IMR-90 (cell line): ENCODE measurements at regions not wholly inside any gene's neighbourhood (a gene's known extent, or its start where the extent isn't known, plus 50 kb on each side); places are given as distances from the start of the nearest gene placed in this dataset.

Experiments used
- ATAC-seq: fragments of 200-7000 bp; cut with Tn5 transposase; 2 replicates; pipeline ENCODE4 v1.9.1; 2020; ENCODE audit warnings: low read depth, mild to moderate bottlenecking, moderate library complexity
- BruUV-seq: library from RNA; stranded (reverse); fragments of 400-500 nt; replicated peaks from 2 replicates; lab custom pipeline; 2021; lab: Mats Ljungman, UMichigan
- CTCF ChIA-PET: fragments of 300-600 bp; formaldehyde crosslinking; extraction: SDS; loops from one replicate; lab custom pipeline; 2021; ENCODE audit warnings: antibody characterized with exemption; lab: Yijun Ruan, JAX
- POLR2A ChIA-PET: fragments of 300-600 bp; sonication (Branson Sonifier 250); formaldehyde crosslinking; loops from one replicate; lab custom pipeline; 2022; ENCODE audit warnings: antibody characterized with exemption; ENCODE audit not compliant: unreplicated experiment; lab: Charles Lee
- DNase-seq: peaks from one replicate; pipeline ENCODE4 v3.0.0; 2013
- H2AFZ ChIP-seq: replicated peaks from 2 replicates; pipeline ENCODE3; 2013; ENCODE audit warnings: low read length, mild to moderate bottlenecking; ENCODE audit not compliant: poor library complexity
- H2AK5ac ChIP-seq: 2 replicates; pipeline ENCODE4 v1.6.1; 2013; ENCODE audit warnings: low read depth, low read length, inconsistent platforms
- H2AK9ac ChIP-seq: replicated peaks from 2 replicates; pipeline ENCODE3; 2013; ENCODE audit warnings: mild to moderate bottlenecking, low read depth, low read length, moderate library complexity; ENCODE audit not compliant: poor library complexity
- H2BK120ac ChIP-seq: 2 replicates; pipeline ENCODE4 v1.6.1; 2013; ENCODE audit warnings: low read depth, low read length, inconsistent platforms
- H2BK15ac ChIP-seq: 3 replicates; pipeline ENCODE4 v1.6.1; 2013; ENCODE audit warnings: low read depth, low read length, inconsistent platforms
- H2BK20ac ChIP-seq: 2 replicates; pipeline ENCODE4 v1.6.1; 2013; ENCODE audit warnings: low read depth, mild to moderate bottlenecking, inconsistent platforms, low read length, moderate library complexity
- H2BK5ac ChIP-seq: 2 replicates; pipeline ENCODE4 v1.6.1; 2013; ENCODE audit warnings: mild to moderate bottlenecking, low read depth, low read length, inconsistent platforms; ENCODE audit not compliant: poor library complexity, severe bottlenecking
- H3K14ac ChIP-seq: replicated peaks from 2 replicates; pipeline ENCODE4 v1.6.1; 2013; ENCODE audit warnings: low read depth, low read length, inconsistent platforms
- H3K18ac ChIP-seq: 2 replicates; pipeline ENCODE4 v1.6.1; 2013; ENCODE audit warnings: low read depth, low read length, control low read depth
- H3K23ac ChIP-seq: 2 replicates; pipeline ENCODE4 v1.6.1; 2013; ENCODE audit warnings: low read depth, low read length, inconsistent platforms
- H3K27ac ChIP-seq: 2 replicates; pipeline ENCODE4 v1.5.1; 2013; ENCODE audit warnings: mild to moderate bottlenecking, control low read depth, low read length; ENCODE audit not compliant: insufficient read depth
- H3K27me3 ChIP-seq: 2 replicates; pipeline ENCODE4 v1.6.1; 2013; ENCODE audit warnings: low read length; ENCODE audit not compliant: control insufficient read depth, insufficient read depth
- H3K36me3 ChIP-seq: 2 replicates; pipeline ENCODE4 v1.6.1; 2013; ENCODE audit warnings: low read length, mixed read lengths; ENCODE audit not compliant: control insufficient read depth, insufficient read depth
- H3K4ac ChIP-seq: 2 replicates; pipeline ENCODE4 v1.6.1; 2013; ENCODE audit warnings: low read depth, low read length, inconsistent platforms
- H3K4me1 ChIP-seq: 2 replicates; pipeline ENCODE4 v1.6.1; 2013; ENCODE audit warnings: low read length, mixed read lengths; ENCODE audit not compliant: control insufficient read depth, insufficient read depth
- H3K4me2 ChIP-seq: 2 replicates; pipeline ENCODE4 v1.6.1; 2013; ENCODE audit warnings: low read depth, mild to moderate bottlenecking, control low read depth, low read length, moderate library complexity
- H3K4me3 ChIP-seq: 2 replicates; pipeline ENCODE4 v1.5.1; 2013; ENCODE audit warnings: low read depth, mild to moderate bottlenecking, control low read depth, low read length, moderate library complexity; ENCODE audit not compliant: insufficient read depth
- H3K56ac ChIP-seq: 2 replicates; pipeline ENCODE4 v1.6.1; 2013; ENCODE audit warnings: low read length, inconsistent platforms; ENCODE audit not compliant: insufficient read depth; ENCODE audit errors: extremely low read depth
- H3K79me1 ChIP-seq, 2 experiments: 2 replicates each; pipeline ENCODE4 v1.6.1; 2013; ENCODE audit warnings: low read length in 2 of 2, inconsistent platforms in 1 of 2, low read depth in 1 of 2
- H3K9ac ChIP-seq: 2 replicates; pipeline ENCODE4 v1.6.1; 2013; ENCODE audit warnings: low read depth, low read length, control low read depth
- H3K9me1 ChIP-seq: 2 replicates; pipeline ENCODE4 v1.6.1; 2013; ENCODE audit warnings: low read length, inconsistent platforms; ENCODE audit not compliant: insufficient read depth
- H3K9me3 ChIP-seq: 2 replicates; pipeline ENCODE4 v1.6.1; 2013; ENCODE audit warnings: low read length; ENCODE audit not compliant: control insufficient read depth, insufficient read depth
- H4K20me1 ChIP-seq: 2 replicates; pipeline ENCODE4 v1.6.1; 2013; ENCODE audit warnings: low read length, inconsistent platforms; ENCODE audit not compliant: insufficient read depth
- H4K5ac ChIP-seq: 2 replicates; pipeline ENCODE4 v1.6.1; 2013; ENCODE audit warnings: mild to moderate bottlenecking, low read depth, low read length, control low read depth
- H4K8ac ChIP-seq, 2 experiments: 2 replicates each; pipeline ENCODE4 v1.6.1; 2013; ENCODE audit warnings: low read depth in 2 of 2, low read length in 2 of 2, control low read depth in 1 of 2, inconsistent platforms in 1 of 2
- H4K91ac ChIP-seq: 2 replicates; pipeline ENCODE4 v1.6.1; 2013; ENCODE audit warnings: low read depth, low read length, inconsistent platforms; ENCODE audit not compliant: insufficient read depth
- BHLHE40 ChIP-seq: fragments of 150-350 bp; IDR thresholded peaks from 2 replicates; pipeline ENCODE4 v1.6.1; 2016; ENCODE audit warnings: mild to moderate bottlenecking, low read depth, low read length
- CEBPB ChIP-seq: IDR thresholded peaks from 2 replicates; pipeline ENCODE4 v1.6.1; 2012; ENCODE audit warnings: low read depth, low read length, improper control_type of control experiment
- CTCF ChIP-seq: conservative IDR thresholded peaks from 2 replicates; pipeline ENCODE4 v1.5.1; 2012; ENCODE audit warnings: mild to moderate bottlenecking, low read depth, low read length, improper control_type of control experiment
- ELK1 ChIP-seq: fragments of 150-350 bp; IDR thresholded peaks from 2 replicates; pipeline ENCODE4 v1.6.1; 2016; ENCODE audit warnings: low read depth, mild to moderate bottlenecking, low read length, moderate library complexity, borderline replicate concordance
- FOS ChIP-seq: fragments of 150-350 bp; IDR thresholded peaks from 2 replicates; pipeline ENCODE4 v1.6.1; 2016; ENCODE audit warnings: low read depth, low read length
- MAFK ChIP-seq: IDR thresholded peaks from 2 replicates; pipeline ENCODE4 v1.6.1; 2012; ENCODE audit warnings: low read depth, low read length, improper control_type of control experiment
- NFE2L2 ChIP-seq: fragments of 150-350 bp; IDR thresholded peaks from 2 replicates; pipeline ENCODE4 v1.6.1; 2016; ENCODE audit warnings: low read depth, mild to moderate bottlenecking, low read length
- POLR2A ChIP-seq: IDR thresholded peaks from 2 replicates; pipeline ENCODE4 v1.6.1; 2012; ENCODE audit warnings: mild to moderate bottlenecking, low read depth, low read length
- RAD21 ChIP-seq: IDR thresholded peaks from 2 replicates; pipeline ENCODE4 v1.6.1; 2012; ENCODE audit warnings: low read length, improper control_type of control experiment
- RCOR1 ChIP-seq: IDR thresholded peaks from 2 replicates; pipeline ENCODE4 v1.6.1; 2012; ENCODE audit warnings: mild to moderate bottlenecking, low read length, improper control_type of control experiment; ENCODE audit not compliant: insufficient replicate concordance
- RFX5 ChIP-seq: IDR thresholded peaks from 2 replicates; pipeline ENCODE4 v1.8.0; 2012; ENCODE audit warnings: low read depth, mild to moderate bottlenecking, low read length, moderate library complexity
- SMC3 ChIP-seq: fragments of 150-350 bp; IDR thresholded peaks from 2 replicates; pipeline ENCODE4 v1.6.1; 2016; ENCODE audit warnings: low read depth, mild to moderate bottlenecking, antibody characterized with exemption, low read length, moderate library complexity
- USF2 ChIP-seq: fragments of 150-350 bp; IDR thresholded peaks from 2 replicates; pipeline ENCODE4 v1.6.1; 2017; ENCODE audit warnings: mild to moderate bottlenecking, antibody characterized with exemption, low read length, low read depth
- WGBS, 2 experiments: methylation state at CpG; one replicate each; pipeline versions ENCODE4 v1.1.5 to v1.1.7; 2013; ENCODE audit warnings: missing lambda C conversion rate in 2 of 2; ENCODE audit not compliant: insufficient read length in 1 of 2; ENCODE audit errors: extremely low coverage in 2 of 2; 5-methylcytosine and 5-hydroxymethylcytosine counted together
- dilution Hi-C: fragments of 300-500 bp; cut with HindIII; formaldehyde crosslinking; loops from one replicate; pipeline ENCODE4 v1.14.3; 2018; ENCODE audit warnings: low sequenced_read_pairs; ENCODE audit not compliant: unreplicated experiment
- in situ Hi-C: fragments of 300-500 bp; cut with MboI; formaldehyde crosslinking; loops from 3 replicates; pipeline ENCODE4 v1.14.3; 2019; ENCODE audit warnings: low sequenced_read_pairs, inconsistent platforms, mixed read lengths
- intact Hi-C: fragments of 100-400 bp; cut with micrococcal nuclease; formaldehyde crosslinking; loops from 2 replicates; pipeline ENCODE4 v1.10.0; 2022

DNA sequence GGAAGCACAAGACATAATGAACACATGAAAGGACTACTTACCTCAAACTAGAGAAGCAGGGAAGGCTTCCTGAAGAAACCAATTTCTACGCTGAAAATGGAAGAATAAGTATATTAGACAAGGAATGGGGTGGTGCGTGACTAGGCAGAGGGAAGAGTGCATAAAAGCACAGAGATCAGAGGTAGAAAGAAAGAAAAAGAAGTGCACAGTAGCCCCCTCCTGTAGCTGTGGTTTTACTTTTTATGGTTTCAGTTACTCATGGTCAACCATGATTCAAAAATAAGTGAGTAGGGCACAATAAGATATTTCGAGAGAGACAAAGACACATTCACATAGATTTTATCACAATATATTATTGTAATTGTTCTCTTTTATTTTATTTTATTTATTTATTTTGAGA is 934.5 kb upstream of the INTU start:
- WGBS, 2 experiments, result no CpG with 5 or more reads among the region's 3 CpGs
- BruUV-seq, result no TSS peak

More for the DNA sequence above, 934.5 kb upstream of the INTU start:
- in situ Hi-C loops (no loop called here), dilution Hi-C loops (no loop called here), intact Hi-C loops (loop anchor here (5.0 kb wide), 1 partner anchor 219 kb away; no protein-coding TSS in a partner anchor)
- Histone ChIP-seq H2BK15ac (0 out of 3 replicates have a peak overlapping the region, but pooled peaks have one; percentile 9), H2AK9ac (no peak overlapping the region), H3K9ac (no peak overlapping the region), H4K5ac (peak overlapping the region; percentile 1; the same call in 1 of the 2 replicates), H3K9me1 (peaks cover 4% of the 10 kb centered on the region; the same call in 1 of the 2 replicates), H4K20me1 (no peaks in the 10 kb centered on the region), H2AK5ac (no peak overlapping the region), H3K18ac (peak overlapping the region; percentile 77; the same call in 1 of the 2 replicates), H3K36me3 (no peaks in the 10 kb centered on the region), H3K79me1 (no peaks in the 10 kb centered on the region), H3K4me3 (no peak overlapping the region), H3K4ac (peak overlapping the region; percentile 81), H4K91ac (no peak overlapping the region), H2BK20ac (peak overlapping the region; percentile 54; the same call in 1 of the 2 replicates), H2BK5ac (peak overlapping the region; percentile 37), H3K27ac (no peak overlapping the region), H3K56ac (no peak overlapping the region), H4K8ac (peak overlapping the region in 1 of 2 experiments; percentile 62; a peak in 1 of 4 replicates), H3K14ac (peak overlapping the region; percentile 34; the same call in 1 of the 2 replicates), H3K23ac (no peak overlapping the region), H3K27me3 (no peaks in the 10 kb centered on the region), H3K9me3 (no peaks in the 10 kb centered on the region), H3K4me1 (peaks cover 2% of the 10 kb centered on the region; the same call in 1 of the 2 replicates), H2AFZ (no peak overlapping the region), H2BK120ac (peak overlapping the region; percentile 94), H3K4me2 (no peak overlapping the region)
- POLR2A ChIA-PET, result no interaction called here
- CTCF ChIA-PET, result no interaction called here
- ATAC-seq (no peak), DNase-seq (no peak)
- TF ChIP-seq MAFK, result no peak
- TF ChIP-seq CTCF, result no peak
- no peak for TF ChIP-seq CEBPB
- no peak for TF ChIP-seq POLR2A
- no peak for TF ChIP-seq ELK1
- no peak for TF ChIP-seq BHLHE40
- no peak for TF ChIP-seq RCOR1
- TF ChIP-seq NFE2L2, result no peak
- TF ChIP-seq RAD21, result no peak
- TF ChIP-seq USF2, result no peak
- TF ChIP-seq RFX5, result no peak
- no peak for TF ChIP-seq SMC3
- TF ChIP-seq FOS, result no peak
